NOMO-1 treated with dmso at 0.1 percent for 144 hours (cell line): ENCODE measurements at regions not wholly inside any gene's neighbourhood (a gene's known extent, or its start where the extent isn't known, plus 50 kb on each side); places are given as distances from the start of the nearest gene placed in this dataset.
A peak's percentile ranks its signal among the peaks of the same experiment; 100 is the strongest.
"Not testable (repeated sequence)": the region's sequence is repeated elsewhere in the genome, so short reads cannot be mapped to it uniquely, and the experiment has no call there.

Experiments
- DNase-seq: peaks from one replicate; lab custom pipeline; 2025; ENCODE audit not compliant: unreplicated experiment; lab: John Stamatoyannopoulos, UW

- not testable (repeated sequence) for DNase-seq
Measured at GRCh38 chr3:18693588-18694329, 268.6 kb upstream of the SATB1 start.

- peak; percentile 33 for DNase-seq
Measured at GRCh38 chr3:18687286-18687685, 262.1 kb upstream of the SATB1 start.

- no peak for DNase-seq
Measured at GRCh38 chr3:18683900-18684299, 258.8 kb upstream of the SATB1 start.

- no peak for DNase-seq
Measured at GRCh38 chr3:18681818-18682345, 256.7 kb upstream of the SATB1 start.

- no peak for DNase-seq
Measured at GRCh38 chr3:18680758-18681157, 255.6 kb upstream of the SATB1 start.

GRCh38 chr3:18679238-18679637 is 254.1 kb upstream of the SATB1 start:
- DNase-seq: no peak

- DNase-seq: no peak
Measured at GRCh38 chr3:18675197-18675596, 250.1 kb upstream of the SATB1 start.

- no peak for DNase-seq
Measured at GRCh38 chr3:18672561-18672960, 247.4 kb upstream of the SATB1 start.

- DNase-seq: no peak
Measured at GRCh38 chr3:18670759-18671158, 245.6 kb upstream of the SATB1 start.

- no peak for DNase-seq
Measured at GRCh38 chr3:18669374-18669773, 244.2 kb upstream of the SATB1 start.

- no peak for DNase-seq
Measured at GRCh38 chr3:18667552-18667951, 242.4 kb upstream of the SATB1 start.

GRCh38 chr3:18666655-18667054 is 241.5 kb upstream of the SATB1 start:
- no peak for DNase-seq

GRCh38 chr3:18660059-18660458 is 234.9 kb upstream of the SATB1 start:
- DNase-seq: no peak

- no peak for DNase-seq
Measured at GRCh38 chr3:18657858-18658820, 233.0 kb upstream of the SATB1 start.

GRCh38 chr3:18656866-18657265 is 231.7 kb upstream of the SATB1 start:
- no peak for DNase-seq

GRCh38 chr3:18656410-18656809 is 231.3 kb upstream of the SATB1 start:
- DNase-seq: no peak

- no peak for DNase-seq
Measured at GRCh38 chr3:18655827-18656226, 230.7 kb upstream of the SATB1 start.

GRCh38 chr3:18652781-18653180 is 227.6 kb upstream of the SATB1 start:
- no peak for DNase-seq

GRCh38 chr3:18650731-18651130 is 225.6 kb upstream of the SATB1 start:
- DNase-seq: no peak

GRCh38 chr3:18649666-18650363 is 224.7 kb upstream of the SATB1 start:
- no peak for DNase-seq

GRCh38 chr3:18648868-18649462 is 223.8 kb upstream of the SATB1 start:
- DNase-seq: no peak
